NAMALWA (cell line): ENCODE measurements at regions not wholly inside any gene's neighbourhood (a gene's known extent, or its start where the extent isn't known, plus 50 kb on each side); places are given as distances from the start of the nearest gene placed in this dataset.

Source experiments
- DNase-seq: peaks from one replicate; pipeline ENCODE4 v3.0.0-alpha.2; 2015; ENCODE audit warnings: low spot score

DNA sequence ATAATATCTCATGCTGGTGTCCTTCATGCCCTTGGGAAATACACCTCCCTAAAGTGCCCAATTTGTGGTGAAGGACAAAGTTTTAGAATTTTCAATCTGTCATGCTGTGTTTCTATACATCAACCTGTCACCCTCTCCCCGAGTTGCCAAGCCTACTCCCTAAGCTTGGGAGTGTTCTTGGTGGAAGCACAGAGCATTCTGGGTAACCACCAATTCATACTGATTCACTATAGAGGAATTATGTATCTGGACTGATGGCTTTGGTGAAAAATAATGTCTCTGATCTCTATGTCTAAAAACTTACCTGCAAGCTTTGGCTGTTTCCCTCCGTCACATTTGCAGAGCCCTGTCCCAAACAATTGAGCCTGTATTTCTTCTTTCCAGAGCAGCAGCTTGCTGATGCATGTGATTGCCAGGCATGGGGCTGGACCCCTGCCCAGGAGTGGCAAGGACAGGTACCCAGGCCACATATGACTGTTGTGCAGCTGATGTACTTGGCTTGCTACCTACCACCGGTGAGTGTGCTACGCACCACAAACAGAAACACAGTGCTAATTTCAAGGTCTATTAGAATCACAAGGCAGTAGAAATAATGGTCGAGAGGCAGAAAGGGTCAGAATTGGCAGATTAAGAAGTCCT, 202.8 kb upstream of the CITED2 start:
- no peak for DNase-seq

DNA sequence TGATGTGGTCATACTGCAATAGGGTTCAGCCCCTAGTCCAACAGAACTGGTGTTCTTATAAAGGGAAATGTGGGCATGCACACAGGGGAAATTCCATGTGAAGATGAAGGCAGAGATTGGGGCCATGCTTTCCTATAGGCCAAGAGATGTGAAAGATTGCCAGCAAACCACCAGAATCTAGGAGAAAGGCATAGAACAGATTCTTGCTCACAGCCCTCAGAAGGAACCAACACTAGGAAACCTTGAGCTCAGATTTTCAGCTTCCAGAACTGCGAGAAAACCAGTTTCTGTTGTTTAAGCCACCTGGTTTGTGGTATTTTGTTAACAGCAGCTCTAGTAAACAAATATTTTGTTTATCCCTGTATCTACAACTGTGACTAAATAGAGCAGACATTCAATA, 197.6 kb upstream of the CITED2 start:
- DNase-seq, result no peak

DNA sequence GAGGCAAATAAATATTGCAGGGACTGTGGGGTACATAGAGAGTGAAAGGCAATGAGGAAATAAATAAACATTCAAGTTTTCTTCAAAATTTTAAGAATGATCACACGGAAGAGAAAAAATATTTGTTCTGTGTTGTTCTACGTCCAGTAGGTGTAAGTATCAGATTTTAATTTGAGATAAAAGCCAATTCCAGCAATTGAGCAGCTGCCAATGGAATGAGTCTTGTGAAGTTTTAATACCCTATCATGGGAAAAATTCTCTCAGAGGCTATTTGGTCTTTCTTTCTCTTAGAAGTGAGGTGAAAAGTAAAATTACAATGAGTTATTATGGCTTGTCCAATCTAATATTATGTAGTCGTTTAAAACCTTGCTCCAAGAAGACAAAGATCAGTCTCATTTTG, 195.7 kb upstream of the CITED2 start:
- no peak for DNase-seq

DNA sequence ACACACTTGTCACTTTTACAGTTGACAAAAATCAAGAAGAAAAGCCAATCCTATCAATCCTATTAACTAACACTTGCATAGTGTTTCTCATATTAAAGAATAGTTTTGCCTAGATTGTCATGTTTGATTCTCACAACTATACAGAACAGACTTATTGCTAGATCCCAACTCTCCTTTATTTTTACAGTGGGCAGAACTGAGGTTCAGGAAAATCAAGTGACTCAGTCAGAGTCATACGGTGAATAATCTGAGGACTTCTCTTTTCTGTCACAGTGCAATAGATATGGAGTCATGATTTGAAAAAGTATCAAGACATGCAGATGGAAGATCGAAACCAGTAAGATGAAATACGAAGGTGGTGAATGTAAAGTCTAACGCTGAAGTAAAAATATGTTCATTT, 195.1 kb upstream of the CITED2 start:
- no peak for DNase-seq

DNA sequence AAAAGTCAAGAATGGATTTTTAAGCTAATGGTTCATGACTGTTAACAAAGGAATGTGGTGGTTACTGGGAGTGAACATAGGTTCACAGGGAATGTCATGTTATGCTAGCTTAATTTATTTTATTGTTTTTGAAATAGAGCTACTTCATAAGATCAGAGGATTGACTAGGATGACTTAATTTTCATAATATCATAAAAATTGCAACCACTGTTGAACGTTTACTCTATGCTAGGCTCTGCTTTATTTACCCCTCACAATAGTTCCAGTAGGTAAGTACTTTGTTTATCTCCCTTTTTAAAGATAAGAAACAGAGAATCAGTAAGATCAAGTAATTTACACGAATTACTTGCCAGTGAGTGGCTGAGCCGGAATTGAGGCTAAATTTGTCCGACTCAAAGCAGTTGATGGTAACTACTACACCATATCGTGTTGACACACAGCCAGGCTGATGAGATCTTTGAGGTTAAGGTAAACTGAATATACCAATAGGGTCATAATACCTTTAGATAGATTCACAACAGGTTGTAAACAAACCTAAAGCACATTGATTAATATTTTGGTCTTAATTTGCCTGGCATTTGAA, 194.6 kb upstream of the CITED2 start:
- no peak for DNase-seq

DNA sequence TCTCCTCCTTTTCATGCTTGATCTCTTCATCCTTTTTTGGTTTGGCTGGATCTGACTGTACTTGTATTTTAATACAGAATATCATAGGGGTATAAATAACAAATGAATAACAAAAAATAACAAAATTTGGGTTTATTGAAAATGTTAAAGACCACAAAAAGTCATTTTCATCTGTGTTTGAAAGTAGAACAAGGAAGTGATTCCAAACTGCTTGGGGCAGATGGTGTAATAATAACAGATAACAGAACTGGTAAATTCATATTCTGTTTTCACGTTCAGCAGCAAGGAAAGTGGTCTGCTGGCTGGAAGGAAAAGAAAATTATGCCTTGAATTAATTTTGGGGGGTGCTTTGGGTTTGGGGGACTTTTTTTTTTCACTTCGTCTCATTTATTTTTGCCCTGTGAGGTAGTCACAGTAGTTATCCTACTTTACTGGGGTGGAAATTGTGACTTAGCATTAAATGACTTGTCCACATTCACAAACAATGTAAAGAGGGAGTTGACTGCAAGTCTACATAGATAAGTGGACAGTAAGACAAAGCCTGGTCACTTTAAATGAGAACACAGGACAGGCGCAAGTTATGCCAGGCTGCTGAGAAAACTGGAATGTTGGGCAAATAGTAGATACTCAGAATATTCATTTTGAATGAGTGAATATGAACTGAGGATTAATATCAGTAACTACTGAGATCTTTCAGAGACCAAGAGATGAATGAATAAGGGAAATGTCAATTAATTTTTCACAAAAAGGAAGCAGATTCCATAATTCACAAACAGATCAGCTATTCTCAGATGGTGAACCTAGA, 193.9 kb upstream of the CITED2 start:
- no peak for DNase-seq

DNA sequence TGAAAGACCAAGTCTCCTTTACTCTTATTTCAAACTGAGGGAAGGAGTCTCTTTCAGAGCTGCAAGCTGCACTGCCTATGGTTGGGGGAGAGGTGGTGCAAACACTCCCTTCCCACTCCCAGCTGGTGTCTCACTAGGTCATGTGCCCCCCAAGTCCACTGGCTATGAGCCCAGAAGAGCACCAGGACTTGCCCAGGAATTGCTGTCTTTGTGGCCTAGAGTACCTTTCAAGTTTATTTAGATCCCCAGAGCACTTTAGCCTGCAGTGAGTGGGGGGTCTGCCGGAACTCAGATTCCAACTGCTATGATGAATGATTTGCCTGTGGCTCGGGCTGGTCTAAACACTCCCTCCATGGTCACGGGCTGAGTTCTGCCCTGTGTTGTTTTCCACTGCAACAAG, 192.6 kb upstream of the CITED2 start:
- no peak for DNase-seq

DNA sequence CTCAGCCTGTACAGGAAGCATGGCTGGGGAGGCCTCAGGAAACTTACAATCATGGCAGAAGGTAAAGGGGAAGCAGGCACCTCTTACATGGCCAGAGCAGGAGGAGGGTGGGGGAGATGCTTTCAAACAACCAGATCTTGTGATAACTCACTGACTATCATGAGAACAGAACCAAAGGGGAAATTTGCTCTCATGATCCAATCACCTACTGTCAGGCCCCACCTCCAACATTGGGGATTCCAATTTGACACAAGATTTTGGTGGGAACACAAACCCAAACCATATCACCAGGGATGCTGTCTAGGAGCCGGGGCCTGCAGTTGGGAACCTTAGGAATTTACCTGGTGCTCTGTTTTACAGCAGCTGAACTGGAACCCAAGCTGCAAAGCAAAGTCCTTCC, 191.1 kb upstream of the CITED2 start:
- DNase-seq, result no peak

DNA sequence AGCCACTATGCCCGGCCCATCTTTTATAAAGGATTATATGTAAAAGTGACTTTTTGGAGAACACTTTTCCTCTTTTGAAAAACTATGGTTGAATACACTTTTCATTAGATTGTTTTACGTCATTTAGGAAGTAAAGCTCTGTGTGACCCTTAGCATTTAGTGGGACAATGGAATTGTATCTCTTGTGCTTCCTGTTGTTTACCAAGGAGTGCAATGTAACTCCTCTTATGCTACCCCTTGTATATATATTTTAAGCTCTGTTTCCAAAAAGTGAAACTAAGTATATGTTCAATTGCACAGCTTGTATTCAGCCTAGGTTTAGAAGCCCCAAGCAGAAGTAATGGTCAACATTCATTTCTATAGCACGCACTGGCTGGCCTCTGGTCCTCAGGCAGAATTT, 183.1 kb upstream of the CITED2 start:
- DNase-seq, result no peak

DNA sequence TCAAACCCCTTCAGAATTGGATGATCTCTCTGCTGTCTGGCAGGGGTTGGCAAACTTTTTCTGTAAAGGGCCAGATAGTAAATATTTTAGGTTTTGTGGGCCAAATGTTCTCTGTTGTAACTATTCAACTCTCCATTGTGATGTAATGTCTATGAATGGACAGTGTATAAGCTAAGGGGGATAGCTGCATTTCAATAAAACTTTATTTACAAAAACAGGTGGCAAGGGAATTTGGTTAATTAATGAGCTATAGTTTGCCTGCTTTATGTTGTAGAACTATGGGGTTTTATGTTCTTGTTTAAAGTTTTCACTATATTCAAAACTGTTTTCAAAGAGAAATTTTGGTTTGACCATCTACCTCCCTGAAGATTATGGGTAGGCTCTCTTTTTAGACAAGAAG, 182.1 kb upstream of the CITED2 start:
- DNase-seq, result no peak

DNA sequence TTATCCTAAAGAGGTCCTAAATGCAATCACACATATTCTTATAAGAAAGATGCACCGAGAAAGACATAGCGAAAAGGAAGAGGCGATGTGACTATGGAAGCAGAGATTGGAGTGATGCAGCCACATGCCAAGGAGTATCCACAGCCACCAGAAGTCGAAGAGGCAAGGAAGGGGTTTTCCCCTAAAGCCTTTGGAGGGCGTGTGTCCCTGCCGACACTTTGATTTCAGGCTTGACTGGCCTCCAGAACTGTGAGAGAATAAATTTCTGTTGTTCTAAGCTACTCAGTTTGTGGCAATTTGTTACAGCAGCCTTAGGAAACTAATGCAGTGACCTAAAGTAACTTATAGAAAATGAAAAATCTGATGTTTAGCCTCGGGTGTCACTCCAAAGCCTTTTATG, 179.5 kb upstream of the CITED2 start:
- DNase-seq, result no peak

DNA sequence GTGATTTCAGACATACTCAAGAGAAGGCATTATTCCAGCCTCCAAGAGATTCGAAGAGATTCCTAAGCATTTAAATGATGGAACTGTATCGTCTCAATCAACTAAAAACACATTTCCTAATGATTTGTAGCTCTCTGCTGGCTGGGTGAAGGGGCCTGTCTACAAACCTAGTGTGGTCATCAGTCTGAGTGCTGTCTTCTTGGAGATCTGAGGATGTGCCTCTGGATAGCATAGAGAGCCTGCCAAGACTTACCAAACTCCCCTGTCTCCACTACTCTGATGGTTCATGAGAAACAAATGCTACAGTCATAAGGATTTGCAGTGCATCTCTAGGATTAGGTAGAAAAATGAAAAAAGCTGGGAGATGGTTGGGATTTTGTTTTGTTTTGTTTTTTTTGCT, 176.9 kb upstream of the CITED2 start:
- no peak for DNase-seq

DNA sequence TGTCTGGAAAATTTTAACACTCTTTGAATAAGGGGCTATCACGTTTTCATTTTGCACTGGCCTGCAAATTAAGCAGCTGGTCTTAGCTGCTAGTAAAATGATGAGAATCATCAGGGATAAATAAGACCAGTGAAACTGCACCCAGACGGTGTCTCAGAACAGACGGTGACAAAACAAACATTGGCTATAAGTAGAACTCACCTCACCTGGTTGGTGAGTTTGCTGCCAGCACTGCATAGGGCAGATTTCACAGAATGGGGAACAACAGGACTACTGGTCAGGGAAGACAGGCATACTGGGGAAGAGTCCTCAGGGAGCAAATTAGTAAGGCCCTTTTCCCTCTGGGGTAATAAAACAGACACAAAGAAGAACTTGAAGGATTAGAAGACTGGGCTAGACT, 175.9 kb upstream of the CITED2 start:
- DNase-seq, result no peak

DNA sequence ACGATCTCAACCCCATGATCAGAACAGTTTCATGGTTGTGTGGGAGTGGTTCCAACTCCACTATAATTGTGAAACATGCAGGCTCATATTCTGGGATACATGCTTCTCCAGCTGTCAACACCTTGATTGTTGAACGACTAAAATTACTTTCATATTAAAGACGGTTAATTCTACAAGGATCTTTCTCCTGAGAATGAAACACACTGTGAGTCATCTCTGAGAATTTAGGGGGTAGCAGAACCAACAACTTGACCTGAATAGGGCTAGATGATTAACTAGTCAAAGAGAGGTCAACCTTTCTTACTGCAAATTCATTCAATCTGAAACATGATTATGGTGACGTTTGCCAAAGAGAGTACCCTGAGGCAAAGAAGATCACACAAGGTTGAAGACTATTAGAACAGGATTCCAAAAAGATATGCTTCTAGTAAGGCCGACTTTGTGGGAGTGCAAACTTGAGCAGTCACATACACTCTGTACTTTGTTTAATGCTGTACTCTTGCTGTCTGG, 175.2 kb upstream of the CITED2 start:
- no peak for DNase-seq

DNA sequence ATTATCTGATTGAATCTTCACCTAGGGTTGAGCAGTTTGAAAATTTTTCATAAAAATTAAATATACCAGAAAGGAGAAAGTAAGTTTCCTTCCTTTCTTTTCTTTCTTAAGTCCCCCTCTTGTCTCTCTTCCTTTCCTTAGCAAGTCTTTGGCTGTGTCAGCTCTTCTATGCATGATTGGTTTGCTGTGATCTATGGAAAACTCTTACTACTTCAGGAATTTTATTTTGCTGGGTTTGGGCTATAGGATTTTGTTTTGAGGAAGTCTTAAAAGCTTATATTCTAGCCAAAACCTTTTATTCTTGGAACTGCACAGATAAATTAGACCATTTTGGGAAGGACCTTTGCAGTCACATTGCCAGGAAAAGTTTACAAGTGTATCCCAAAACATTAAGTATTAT, 173.4 kb upstream of the CITED2 start:
- DNase-seq, result no peak

DNA sequence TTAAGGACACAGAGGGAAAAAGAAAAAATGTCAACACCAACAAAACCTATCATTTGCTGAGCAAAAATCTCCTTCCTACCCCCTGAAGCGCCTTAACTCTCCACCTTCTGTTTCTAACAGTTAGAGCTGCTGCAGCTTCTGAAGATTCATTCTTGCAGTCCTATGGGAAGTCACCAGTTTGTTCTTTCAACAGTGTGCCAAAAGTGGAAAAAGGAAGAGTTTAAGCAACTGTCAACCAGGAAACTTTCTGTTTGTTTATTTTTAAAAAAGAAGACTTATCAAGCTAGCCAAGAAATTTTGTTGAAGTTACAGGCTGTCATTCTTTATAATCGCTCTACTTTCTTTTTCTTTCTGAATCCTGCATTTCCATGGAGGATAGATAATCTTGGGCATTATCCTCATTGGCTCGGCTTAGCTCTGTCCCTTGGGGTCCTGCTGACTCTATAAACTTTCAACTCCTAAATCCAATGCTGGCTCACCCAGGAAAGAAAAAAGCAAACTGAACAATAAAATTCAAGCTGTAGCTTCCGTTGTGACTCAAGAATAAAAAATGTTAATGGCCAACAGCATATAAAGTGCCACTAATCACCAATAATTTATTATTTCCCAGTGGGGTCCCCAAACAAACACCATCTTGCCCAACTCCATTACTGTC, 172.8 kb upstream of the CITED2 start:
- DNase-seq, result no peak

DNA sequence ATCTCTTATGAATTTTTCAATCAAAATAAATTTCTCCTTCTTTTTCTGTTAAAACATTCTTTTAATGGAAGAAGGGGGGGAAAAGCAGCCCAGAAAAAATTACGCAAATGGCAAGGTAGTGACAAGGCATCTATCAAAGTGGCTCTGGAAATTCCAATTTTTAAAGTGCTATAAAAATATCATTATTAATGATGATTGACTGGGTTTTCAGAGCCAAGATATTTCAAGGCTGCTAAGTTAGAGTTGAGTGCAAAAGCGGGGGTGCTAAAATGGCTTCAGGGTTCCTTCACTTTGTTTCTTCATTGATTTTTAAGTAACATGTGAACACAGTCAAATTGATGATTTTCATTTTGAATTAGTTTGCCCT, 171.6 kb upstream of the CITED2 start:
- DNase-seq, result no peak

DNA sequence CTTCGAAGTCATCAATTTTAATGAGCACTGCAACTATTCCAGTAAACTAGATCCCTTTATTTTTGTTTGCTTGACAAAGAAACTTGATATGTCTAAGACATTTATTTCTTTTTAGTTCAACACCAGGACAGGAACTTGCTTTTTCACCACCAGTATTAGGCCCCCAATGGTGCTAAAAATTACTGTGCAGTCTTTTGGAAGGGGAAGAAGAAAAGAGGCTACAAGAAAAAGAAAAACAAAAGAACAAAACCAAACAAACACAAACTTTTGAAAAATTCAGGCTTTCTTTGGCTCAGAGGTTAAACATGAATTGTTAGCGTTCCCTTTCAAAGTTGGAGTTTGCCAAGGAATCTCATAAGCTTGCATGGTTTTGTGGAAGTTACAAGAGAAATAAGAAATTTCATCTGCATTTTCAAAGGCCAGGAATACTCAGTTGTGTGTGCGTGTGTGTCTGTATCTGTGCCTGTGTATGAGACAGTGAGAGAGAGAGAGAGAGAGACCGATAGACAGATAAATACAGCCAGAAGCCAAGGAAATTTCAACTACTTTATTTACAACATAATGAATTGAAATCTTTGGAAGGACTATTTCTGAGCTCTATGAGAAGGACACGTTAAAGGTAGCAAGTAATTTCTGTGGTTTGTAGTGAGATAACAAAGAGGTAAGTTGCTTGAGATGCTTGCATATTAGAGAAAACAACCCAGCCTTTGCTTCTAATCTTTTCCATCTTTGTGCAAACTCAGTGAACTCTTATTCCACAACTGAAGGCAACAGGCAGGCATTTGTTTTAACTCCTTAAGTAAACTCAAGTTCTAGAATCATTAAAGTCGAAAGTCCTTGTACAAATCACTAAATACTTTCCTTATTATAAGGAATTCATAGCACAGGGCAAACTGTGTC, 171.0 kb upstream of the CITED2 start:
- DNase-seq, result no peak

DNA sequence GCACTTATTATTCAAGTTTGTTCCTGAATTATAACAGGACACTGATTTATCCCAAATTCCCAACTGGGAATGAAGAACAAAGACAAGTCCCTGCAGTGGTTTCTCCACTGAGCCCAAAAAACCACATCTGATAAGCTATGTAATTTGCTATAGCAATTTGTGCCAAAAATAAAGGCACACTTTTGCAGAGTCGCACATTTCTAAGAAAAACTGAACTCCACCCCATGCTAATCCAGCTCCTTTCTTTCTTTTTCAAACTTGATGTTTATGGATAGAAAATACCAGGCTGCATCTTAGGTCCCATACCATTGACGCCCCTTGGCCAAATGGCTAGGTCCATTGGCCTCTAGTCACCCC, 170.2 kb upstream of the CITED2 start:
- no peak for DNase-seq

DNA sequence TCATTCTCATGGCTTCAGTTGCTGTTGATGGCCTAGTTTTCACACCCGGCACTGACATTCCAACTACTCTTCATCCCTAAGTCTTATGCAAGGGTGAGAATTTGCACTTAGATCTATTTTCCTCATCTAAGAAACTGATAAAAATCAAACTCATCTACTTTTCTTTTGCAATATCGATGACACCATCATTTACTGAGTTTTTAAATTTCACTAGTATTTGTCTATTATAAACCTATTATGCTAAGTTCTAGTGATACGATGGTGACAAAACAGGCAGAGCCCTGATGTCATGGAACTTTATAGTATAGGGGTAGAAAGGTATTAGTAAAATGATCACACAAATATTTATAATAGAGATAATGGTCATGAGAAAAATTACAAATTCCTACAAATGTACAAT, 167.9 kb upstream of the CITED2 start:
- DNase-seq, result no peak

DNA sequence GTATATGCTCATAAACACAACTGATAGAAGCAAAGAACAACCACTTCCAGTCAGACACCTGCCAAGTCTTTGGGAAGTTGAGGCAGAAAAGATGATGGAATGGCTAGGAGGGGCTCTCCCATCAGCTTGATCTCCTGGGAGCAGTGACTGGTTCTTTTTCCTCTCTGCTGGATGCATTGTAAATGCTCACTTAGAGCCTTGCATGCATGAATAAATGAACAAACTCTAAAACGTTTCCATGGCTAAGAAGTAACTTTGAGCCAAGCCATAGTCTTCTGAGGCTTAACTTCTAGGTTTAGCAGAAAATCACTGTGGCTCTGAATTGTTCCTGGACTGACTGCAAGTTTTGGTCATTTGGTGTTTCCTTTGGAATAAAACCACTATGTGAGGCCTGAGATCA, 166.4 kb upstream of the CITED2 start:
- DNase-seq, result no peak

DNA sequence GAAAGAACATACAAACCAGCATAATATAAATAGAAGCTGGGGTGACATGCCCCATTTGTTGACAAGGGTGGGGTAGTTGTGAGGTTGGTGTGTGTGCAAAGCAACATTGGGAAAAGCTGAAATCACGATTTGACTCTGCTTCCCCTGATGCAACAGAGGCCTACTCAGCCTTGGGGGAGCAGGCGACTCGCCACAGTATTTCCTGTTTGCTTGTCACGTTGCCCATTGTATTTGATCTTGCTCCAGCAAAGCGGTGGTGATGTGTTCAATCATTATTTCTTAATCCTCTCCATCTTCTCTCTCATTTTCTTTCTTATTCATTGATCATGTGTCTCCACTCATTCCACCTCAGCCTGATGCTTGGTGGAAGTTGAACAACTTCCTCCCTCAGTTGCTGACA, 165.8 kb upstream of the CITED2 start:
- no peak for DNase-seq
